ENCODE measurements at regions not wholly inside any gene's neighbourhood (a gene's known extent, or its start where the extent isn't known, plus 50 kb on each side); places are given as distances from the start of the nearest gene placed in this dataset.

DNA sequence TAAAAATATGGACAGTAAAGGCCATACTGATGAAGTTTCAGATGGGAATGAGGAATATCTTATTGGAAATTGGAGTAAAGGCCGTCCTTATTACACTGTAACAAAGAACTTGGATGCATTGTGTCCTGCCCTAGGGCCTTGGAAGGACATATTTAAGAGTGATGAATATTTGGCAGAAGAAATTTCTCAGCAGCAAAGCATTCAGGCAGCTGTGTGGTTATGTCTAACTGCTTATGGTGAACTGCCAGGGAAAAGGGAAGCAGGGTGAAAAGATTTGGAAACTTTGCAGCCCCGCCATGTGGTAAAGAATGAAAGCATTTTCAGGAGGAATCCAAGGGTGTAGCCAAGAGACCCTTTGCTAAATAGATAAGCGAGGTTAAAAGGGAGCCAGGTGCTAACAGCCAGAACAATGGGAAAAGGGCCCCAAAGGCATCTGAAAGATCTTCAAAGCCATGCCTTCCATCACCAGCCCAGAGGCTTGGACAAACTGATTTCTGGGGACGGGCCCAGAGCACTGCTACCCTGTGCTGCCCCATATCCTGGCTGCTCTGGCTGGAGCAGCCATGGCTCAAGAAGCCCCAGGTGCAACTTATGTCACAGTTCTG lies 200.0 kb downstream of the PTPRU start:
- Histone ChIP-seq H3K4me3 (no peak overlapping the region), H3K36me3 (no peaks in the 10 kb centered on the region), H3K27ac (no peak overlapping the region), H3K27me3 (peaks cover 0 to 47% (median 25%) of the 10 kb centered on the region in 7 donors), H3K4me1 (no peaks in the 10 kb centered on the region), H3K9me3 (peaks cover 0 to 7% (median 0%) of the 10 kb centered on the region in 11 donors)
- intact Hi-C loops (cut with DNase I) = no loop called here
- 52 to 54% methylated on average over 4 of the region's 4 CpGs for WGBS, 2 donors
- TF ChIP-seq CTCF (IDR thresholded peaks at IDR 0.05) = no peak
- ATAC-seq (no peak), DNase-seq (no peak)

DNA sequence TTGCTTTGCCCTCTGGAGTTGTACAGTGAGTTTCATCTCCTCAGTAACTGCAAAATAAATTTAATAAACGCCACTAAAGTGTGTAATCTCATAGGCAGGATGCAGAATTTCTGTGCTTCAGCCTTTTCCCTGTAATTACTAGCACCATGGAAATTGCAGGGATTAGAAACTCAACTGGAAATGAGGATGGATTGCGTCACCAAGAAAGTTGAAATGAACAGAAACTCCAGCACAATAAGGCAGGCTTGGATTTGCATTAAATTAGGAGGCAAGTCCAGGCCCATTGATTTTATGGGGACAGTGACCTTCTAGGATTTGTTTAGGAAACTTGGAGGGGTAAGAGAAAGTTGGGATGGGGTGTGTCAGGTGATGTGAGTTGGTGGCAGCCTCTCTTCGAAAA lies 197.5 kb downstream of the PTPRU start:
- H3K27ac ChIP-seq = no peak overlapping the region
- no peaks in the 10 kb centered on the region for H3K4me1 ChIP-seq
- no peaks in the 10 kb centered on the region for H3K36me3 ChIP-seq
- 75 to 77% methylated on average over 3 of the region's 3 CpGs for WGBS, 2 donors
- ATAC-seq (no peak), DNase-seq (no peak)
- intact Hi-C loops (cut with DNase I) = no loop called here
- peaks cover 0 to 36% (median 12%) of the 10 kb centered on the region in 7 donors for H3K27me3 ChIP-seq
- no peak overlapping the region for H3K4me3 ChIP-seq
- peaks cover 0 to 14% (median 0%) of the 10 kb centered on the region in 11 donors for H3K9me3 ChIP-seq
- TF ChIP-seq CTCF (IDR thresholded peaks at IDR 0.05) = no peak

DNA sequence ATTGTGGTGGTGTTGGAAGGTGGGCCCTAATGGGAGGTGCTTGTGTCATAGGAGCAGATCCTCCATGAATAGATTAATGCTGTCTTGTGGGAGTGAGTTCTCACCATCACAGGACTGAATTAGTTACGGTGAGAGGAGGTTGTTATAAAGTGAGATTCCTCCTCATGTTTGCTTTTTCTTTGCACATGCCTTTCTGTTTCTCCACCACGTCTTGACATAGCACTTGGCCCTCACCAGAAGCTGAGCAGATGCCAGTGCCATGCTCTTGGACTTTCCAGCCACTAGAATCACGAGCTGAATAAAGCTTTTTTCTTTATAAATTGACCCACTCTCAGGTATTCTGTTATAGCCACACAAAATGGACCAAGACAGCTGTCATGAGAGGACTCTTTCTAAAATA lies 194.8 kb downstream of the PTPRU start:
- ATAC-seq = no peak
- no peak for DNase-seq
- Histone ChIP-seq H3K4me3 (no peak overlapping the region), H3K36me3 (no peaks in the 10 kb centered on the region), H3K27me3 (peaks cover 0 to 10% (median 2%) of the 10 kb centered on the region in 7 donors), H3K27ac (no peak overlapping the region), H3K9me3 (peaks cover 0 to 14% (median 0%) of the 10 kb centered on the region in 11 donors), H3K4me1 (peaks cover 0 to 12% (median 0%) of the 10 kb centered on the region in 9 donors)
- no peak for TF ChIP-seq CTCF (IDR thresholded peaks at IDR 0.05)
- 62 to 64% methylated on average over 3 of the region's 3 CpGs for WGBS, 2 donors
- intact Hi-C loops (cut with DNase I) = no loop called here

DNA sequence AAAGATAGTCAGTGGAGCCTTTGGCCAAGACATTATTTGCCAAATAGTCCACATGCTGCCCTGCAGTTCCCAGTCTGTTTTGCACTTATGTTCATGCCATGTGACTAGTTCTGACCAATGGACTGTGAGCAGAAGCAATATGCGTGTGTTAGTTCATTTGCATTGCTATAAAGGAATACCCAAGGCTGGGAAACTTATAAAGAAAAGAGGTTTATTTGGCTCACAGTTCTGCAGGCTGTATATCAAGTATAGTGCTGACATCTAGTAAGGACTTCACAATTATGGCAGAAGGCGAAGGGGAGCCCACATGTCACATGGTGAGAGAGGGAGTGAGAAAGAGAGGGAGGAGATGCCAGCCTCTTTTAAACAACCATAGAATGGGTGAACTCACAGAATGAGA lies 193.3 kb downstream of the PTPRU start:
- intact Hi-C loops (cut with DNase I) = no loop called here
- no peaks in the 10 kb centered on the region for H3K36me3 ChIP-seq
- WGBS, 2 donors = 73 to 83% methylated on average over 2 of the region's 2 CpGs

More for the DNA sequence above, 193.3 kb downstream of the PTPRU start:
- ATAC-seq (no peak), DNase-seq (no peak)
- Histone ChIP-seq H3K4me1 (peaks cover 0 to 12% (median 0%) of the 10 kb centered on the region in 9 donors), H3K27me3 (peaks cover 0 to 9% (median 0%) of the 10 kb centered on the region in 7 donors), H3K27ac (no peak overlapping the region), H3K4me3 (no peak overlapping the region), H3K9me3 (peaks cover 0 to 14% (median 0%) of the 10 kb centered on the region in 11 donors)
- TF ChIP-seq CTCF (IDR thresholded peaks at IDR 0.05) = no peak

Measured in heart right ventricle (tissue), 16 donors.